ENCODE measurements at regions not wholly inside any gene's neighbourhood (a gene's known extent, or its start where the extent isn't known, plus 50 kb on each side); places are given as distances from the start of the nearest gene placed in this dataset.

- no peak overlapping the region for H3K4me3 ChIP-seq
- no peaks in the 10 kb centered on the region for H3K27me3 ChIP-seq
- no peak for TF ChIP-seq EP300 (IDR thresholded peaks at IDR 0.05)
- no peak for TF ChIP-seq POLR2A (IDR thresholded peaks at IDR 0.05)
- TF ChIP-seq CTCF (IDR thresholded peaks at IDR 0.05) = no peak
- no peak for TF ChIP-seq POLR2AphosphoS5 (IDR thresholded peaks at IDR 0.05)
- no peak overlapping the region for H3K27ac ChIP-seq
- H3K4me1 ChIP-seq = peaks cover 0 to 12% (median 5%) of the 10 kb centered on the region in 4 donors
- no peaks in the 10 kb centered on the region for H3K36me3 ChIP-seq
- WGBS, 2 donors = 80 to 89% methylated on average over 2 of the region's 2 CpGs
- no peaks in the 10 kb centered on the region for H3K9me3 ChIP-seq
- intact Hi-C loops (cut with DNase I) = no loop called here
- no peak for DNase-seq
These were observed 115.7 kb upstream of the ARID2 start for GRCh38 chr12:45613855-45614254.

- peaks cover 0 to 12% (median 5%) of the 10 kb centered on the region in 4 donors for H3K4me1 ChIP-seq
- no peak overlapping the region for H3K4me3 ChIP-seq
- WGBS, 2 donors = 60 to 68% methylated on average over 1 of the region's 1 CpG
- TF ChIP-seq EP300 (IDR thresholded peaks at IDR 0.05) (no peak), CTCF (IDR thresholded peaks at IDR 0.05) (no peak)
- no peaks in the 10 kb centered on the region for H3K27me3 ChIP-seq
- intact Hi-C loops (cut with DNase I) = no loop called here
- H3K27ac ChIP-seq = no peak overlapping the region
- H3K36me3 ChIP-seq = no peaks in the 10 kb centered on the region
- no peaks in the 10 kb centered on the region for H3K9me3 ChIP-seq
- no peak for DNase-seq
These were observed 114.2 kb upstream of the ARID2 start for GRCh38 chr12:45615268-45615667.

GRCh38 chr12:45619736-45620135 lies 109.8 kb upstream of the ARID2 start:
- Histone ChIP-seq H3K27me3 (no peaks in the 10 kb centered on the region), H3K36me3 (no peaks in the 10 kb centered on the region), H3K9me3 (no peaks in the 10 kb centered on the region), H3K4me1 (peaks cover 0 to 4% (median 0%) of the 10 kb centered on the region in 4 donors), H3K4me3 (no peak overlapping the region), H3K27ac (no peak overlapping the region)
- WGBS, 2 donors = 93 to 94% methylated on average over 3 of the region's 3 CpGs
- TF ChIP-seq CTCF (IDR thresholded peaks at IDR 0.05) = no peak
- intact Hi-C loops (cut with DNase I) = no loop called here
- DNase-seq = no peak

GRCh38 chr12:45621703-45622102 lies 107.8 kb upstream of the ARID2 start:
- intact Hi-C loops (cut with DNase I) = no loop called here
- H3K27me3 ChIP-seq = no peaks in the 10 kb centered on the region
- WGBS, 2 donors = 91 to 98% methylated on average over 1 of the region's 1 CpG
- no peak overlapping the region for H3K27ac ChIP-seq
- no peaks in the 10 kb centered on the region for H3K36me3 ChIP-seq
- H3K4me1 ChIP-seq = no peaks in the 10 kb centered on the region
- no peaks in the 10 kb centered on the region for H3K9me3 ChIP-seq
- H3K4me3 ChIP-seq = no peak overlapping the region
- DNase-seq = no peak
- TF ChIP-seq CTCF (IDR thresholded peaks at IDR 0.05) = no peak
- no peak for TF ChIP-seq POLR2AphosphoS5 (IDR thresholded peaks at IDR 0.05)
- no peak for TF ChIP-seq POLR2A (IDR thresholded peaks at IDR 0.05)
- TF ChIP-seq EP300 (IDR thresholded peaks at IDR 0.05) = no peak

GRCh38 chr12:45622210-45622937 lies 107.1 kb upstream of the ARID2 start:
- Histone ChIP-seq H3K9me3 (no peaks in the 10 kb centered on the region), H3K27me3 (no peaks in the 10 kb centered on the region), H3K36me3 (no peaks in the 10 kb centered on the region), H3K27ac (no peak overlapping the region), H3K4me1 (no peaks in the 10 kb centered on the region), H3K4me3 (no peak overlapping the region)
- intact Hi-C loops (cut with DNase I) = no loop called here
- 86 to 96% methylated on average over 3 of the region's 3 CpGs for WGBS, 2 donors
- no peak for DNase-seq
- TF ChIP-seq POLR2AphosphoS5 (IDR thresholded peaks at IDR 0.05) = no peak
- TF ChIP-seq CTCF (IDR thresholded peaks at IDR 0.05) = no peak
- no peak for TF ChIP-seq POLR2A (IDR thresholded peaks at IDR 0.05)
- TF ChIP-seq EP300 (IDR thresholded peaks at IDR 0.05) = no peak

Data from sigmoid colon (tissue), 6 donors.